A673 (cell line): ENCODE measurements at regions not wholly inside any gene's neighbourhood (a gene's known extent, or its start where the extent isn't known, plus 50 kb on each side); places are given as distances from the start of the nearest gene placed in this dataset.

Experiments used
- EZH2 ChIP-seq: fragments of 200-600 bp; sonication (generic); IDR thresholded peaks from 2 replicates; pipeline ENCODE4 v1.6.1; 2017; ENCODE audit warnings: borderline replicate concordance, low read depth, mild to moderate bottlenecking, mixed read lengths, antibody characterized with exemption, low read length; ENCODE audit not compliant: poor library complexity, severe bottlenecking
- TF ChIP-seq, protein P1 (sequence below): fragments of 300-800, 200-600 bp; sonication (generic); conservative IDR thresholded peaks from 2 replicates; pipeline ENCODE4 v1.5.1; 2017; ENCODE audit warnings: low read depth, mild to moderate bottlenecking, antibody characterized with exemption, low read length, moderate library complexity, mixed read lengths

GRCh38 chr4:151994429-151994828 is 233.6 kb upstream of the GATB start:
- TF ChIP-seq, protein P1, sequence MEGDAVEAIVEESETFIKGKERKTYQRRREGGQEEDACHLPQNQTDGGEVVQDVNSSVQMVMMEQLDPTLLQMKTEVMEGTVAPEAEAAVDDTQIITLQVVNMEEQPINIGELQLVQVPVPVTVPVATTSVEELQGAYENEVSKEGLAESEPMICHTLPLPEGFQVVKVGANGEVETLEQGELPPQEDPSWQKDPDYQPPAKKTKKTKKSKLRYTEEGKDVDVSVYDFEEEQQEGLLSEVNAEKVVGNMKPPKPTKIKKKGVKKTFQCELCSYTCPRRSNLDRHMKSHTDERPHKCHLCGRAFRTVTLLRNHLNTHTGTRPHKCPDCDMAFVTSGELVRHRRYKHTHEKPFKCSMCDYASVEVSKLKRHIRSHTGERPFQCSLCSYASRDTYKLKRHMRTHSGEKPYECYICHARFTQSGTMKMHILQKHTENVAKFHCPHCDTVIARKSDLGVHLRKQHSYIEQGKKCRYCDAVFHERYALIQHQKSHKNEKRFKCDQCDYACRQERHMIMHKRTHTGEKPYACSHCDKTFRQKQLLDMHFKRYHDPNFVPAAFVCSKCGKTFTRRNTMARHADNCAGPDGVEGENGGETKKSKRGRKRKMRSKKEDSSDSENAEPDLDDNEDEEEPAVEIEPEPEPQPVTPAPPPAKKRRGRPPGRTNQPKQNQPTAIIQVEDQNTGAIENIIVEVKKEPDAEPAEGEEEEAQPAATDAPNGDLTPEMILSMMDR, result no peak
- no peak for TF ChIP-seq EZH2
